ENCODE measurements at regions not wholly inside any gene's neighbourhood (a gene's known extent, or its start where the extent isn't known, plus 50 kb on each side); places are given as distances from the start of the nearest gene placed in this dataset.

DNA sequence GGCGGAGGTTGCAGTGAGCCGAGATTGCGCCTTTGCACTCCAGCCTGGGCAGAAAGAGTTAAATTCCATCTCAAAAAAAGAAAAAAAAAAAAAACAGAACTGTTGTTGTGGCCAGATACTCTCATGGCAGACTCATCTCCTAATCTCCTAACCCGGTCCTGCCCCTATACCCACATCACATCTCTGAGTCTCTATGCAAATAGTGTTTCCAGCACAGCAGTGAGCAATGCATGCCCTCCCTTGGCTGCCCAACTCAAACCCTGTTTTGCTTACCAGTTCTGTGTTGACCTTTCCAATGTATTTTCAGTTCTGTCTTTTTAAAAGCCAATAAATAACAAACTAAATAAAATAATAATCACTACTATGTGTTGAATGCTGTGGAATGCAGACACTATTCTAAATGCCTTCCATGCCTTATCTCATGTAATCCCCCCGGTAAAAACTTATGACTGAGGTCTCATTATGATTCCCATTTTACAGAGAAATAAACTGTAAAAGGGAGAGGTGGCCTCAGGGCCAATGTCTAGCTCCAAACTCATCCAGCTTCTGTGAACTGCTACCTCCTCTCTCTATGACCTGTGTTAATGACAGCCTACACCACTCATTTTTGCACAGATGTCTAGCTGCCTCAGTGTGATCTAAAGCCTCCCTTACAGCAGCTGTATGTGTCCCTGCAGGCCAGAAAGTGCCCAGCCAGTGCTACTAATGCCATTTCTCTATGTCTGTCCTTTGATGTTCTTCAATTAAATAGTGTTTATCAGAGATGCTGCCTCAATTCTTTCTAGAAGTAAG, 289.8 kb downstream of the HS3ST3B1 start:
- H3K27me3 Mint-ChIP-seq: peaks cover 6% of the 10 kb centered on the region
- no peak for DNase-seq (ENCODE audit: extremely low spot score, unreplicated experiment)
- H3K36me3 Mint-ChIP-seq: no peaks in the 10 kb centered on the region
- H3K27ac Mint-ChIP-seq: no peak overlapping the region
- TF ChIP-seq, protein P1, sequence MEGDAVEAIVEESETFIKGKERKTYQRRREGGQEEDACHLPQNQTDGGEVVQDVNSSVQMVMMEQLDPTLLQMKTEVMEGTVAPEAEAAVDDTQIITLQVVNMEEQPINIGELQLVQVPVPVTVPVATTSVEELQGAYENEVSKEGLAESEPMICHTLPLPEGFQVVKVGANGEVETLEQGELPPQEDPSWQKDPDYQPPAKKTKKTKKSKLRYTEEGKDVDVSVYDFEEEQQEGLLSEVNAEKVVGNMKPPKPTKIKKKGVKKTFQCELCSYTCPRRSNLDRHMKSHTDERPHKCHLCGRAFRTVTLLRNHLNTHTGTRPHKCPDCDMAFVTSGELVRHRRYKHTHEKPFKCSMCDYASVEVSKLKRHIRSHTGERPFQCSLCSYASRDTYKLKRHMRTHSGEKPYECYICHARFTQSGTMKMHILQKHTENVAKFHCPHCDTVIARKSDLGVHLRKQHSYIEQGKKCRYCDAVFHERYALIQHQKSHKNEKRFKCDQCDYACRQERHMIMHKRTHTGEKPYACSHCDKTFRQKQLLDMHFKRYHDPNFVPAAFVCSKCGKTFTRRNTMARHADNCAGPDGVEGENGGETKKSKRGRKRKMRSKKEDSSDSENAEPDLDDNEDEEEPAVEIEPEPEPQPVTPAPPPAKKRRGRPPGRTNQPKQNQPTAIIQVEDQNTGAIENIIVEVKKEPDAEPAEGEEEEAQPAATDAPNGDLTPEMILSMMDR (conservative IDR thresholded peaks at IDR 0.05): no peak
- H3K4me3 Mint-ChIP-seq: no peak overlapping the region
- H3K9me3 Mint-ChIP-seq: no peaks in the 10 kb centered on the region
- no peaks in the 10 kb centered on the region for H3K4me1 Mint-ChIP-seq (ENCODE audit: unreplicated experiment)

DNA sequence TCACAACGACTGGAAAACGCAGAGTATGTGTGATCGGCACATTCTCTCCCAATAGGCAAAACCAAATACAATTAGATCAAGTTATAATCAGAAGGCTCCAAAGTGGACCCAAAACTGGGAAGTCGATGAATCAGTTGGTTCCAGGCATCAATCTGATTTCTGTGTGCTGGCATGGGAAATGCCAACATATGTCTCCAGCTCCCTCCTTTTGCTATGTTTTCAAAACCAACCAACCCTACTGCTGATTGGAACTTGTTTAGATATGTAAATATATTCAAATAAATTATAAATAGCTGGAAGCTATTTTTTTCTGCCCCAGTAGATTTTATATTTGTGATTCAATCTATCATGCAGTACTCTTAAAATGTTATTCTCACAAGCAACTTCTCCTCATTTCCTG, 284.2 kb downstream of the HS3ST3B1 start:
- DNase-seq (ENCODE audit: extremely low spot score, unreplicated experiment): no peak
- TF ChIP-seq, protein P1 (conservative IDR thresholded peaks at IDR 0.05): no peak
- Mint-ChIP-seq H3K27ac (no peak overlapping the region), H3K4me3 (no peak overlapping the region), H3K27me3 (no peaks in the 10 kb centered on the region), H3K9me3 (no peaks in the 10 kb centered on the region), H3K36me3 (no peaks in the 10 kb centered on the region), H3K4me1 (ENCODE audit: unreplicated experiment) (peaks cover 2% of the 10 kb centered on the region)

DNA sequence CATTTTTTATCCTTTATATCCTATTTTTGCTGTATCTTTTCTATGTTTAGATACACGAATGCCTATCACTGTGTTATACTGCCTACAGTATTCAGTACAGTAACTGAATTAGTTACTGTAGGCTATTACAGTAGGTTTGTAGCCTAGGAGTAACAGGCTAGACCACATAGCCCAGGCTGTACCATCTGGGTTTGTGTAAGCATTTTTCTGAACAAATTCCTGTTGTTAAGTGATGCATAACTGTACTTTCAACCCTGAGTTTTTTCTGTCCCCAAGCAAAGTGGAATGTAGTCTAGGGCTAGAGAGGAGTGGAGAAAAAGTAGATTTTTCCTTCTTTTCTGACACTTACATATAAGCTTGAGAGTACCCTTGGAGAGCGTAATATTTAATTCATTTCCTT, 282.1 kb downstream of the HS3ST3B1 start:
- H3K27ac Mint-ChIP-seq: no peak overlapping the region
- H3K4me3 Mint-ChIP-seq: no peak overlapping the region
- H3K9me3 Mint-ChIP-seq: peaks cover 4% of the 10 kb centered on the region
- H3K4me1 Mint-ChIP-seq (ENCODE audit: unreplicated experiment): peaks cover 5% of the 10 kb centered on the region
- TF ChIP-seq, protein P1 (conservative IDR thresholded peaks at IDR 0.05): no peak
- no peaks in the 10 kb centered on the region for H3K27me3 Mint-ChIP-seq
- H3K36me3 Mint-ChIP-seq: no peaks in the 10 kb centered on the region
- DNase-seq (ENCODE audit: extremely low spot score, unreplicated experiment): no peak

DNA sequence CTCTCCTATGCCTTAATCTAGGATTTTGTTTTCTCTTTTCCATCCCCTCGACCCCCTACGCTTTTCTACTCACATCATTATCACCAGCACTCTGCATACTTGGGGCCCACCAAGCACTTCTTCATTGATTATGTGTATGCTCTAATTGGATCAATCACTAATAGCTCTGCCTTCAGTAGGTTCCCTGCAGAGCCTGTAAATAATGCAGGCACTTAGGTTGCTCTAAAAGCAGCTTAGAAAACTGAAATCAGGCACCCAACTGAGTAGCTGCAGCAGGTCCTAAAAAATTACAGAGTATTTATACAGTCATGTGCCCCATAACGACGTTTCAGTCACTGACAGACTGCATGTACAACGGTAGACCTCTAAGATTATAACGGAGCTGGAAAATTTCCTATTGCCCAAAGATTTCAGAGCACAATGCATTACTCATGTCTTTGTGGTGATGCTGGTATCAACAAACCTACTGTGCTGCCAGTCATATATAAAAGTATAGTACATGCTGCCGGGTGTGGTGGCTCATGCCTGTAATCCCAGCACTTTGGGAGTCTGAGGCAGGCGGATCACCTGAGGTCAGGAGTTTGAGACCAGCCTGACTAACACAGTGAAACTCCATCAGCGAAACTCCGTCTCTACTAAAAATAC, 280.4 kb downstream of the HS3ST3B1 start:
- Mint-ChIP-seq H3K9me3 (peaks cover 4% of the 10 kb centered on the region), H3K4me3 (no peak overlapping the region), H3K36me3 (no peaks in the 10 kb centered on the region), H3K4me1 (ENCODE audit: unreplicated experiment) (peaks cover 5% of the 10 kb centered on the region), H3K27ac (no peak overlapping the region), H3K27me3 (no peaks in the 10 kb centered on the region)
- TF ChIP-seq, protein P1 (conservative IDR thresholded peaks at IDR 0.05): no peak
- no peak for DNase-seq (ENCODE audit: extremely low spot score, unreplicated experiment)

DNA sequence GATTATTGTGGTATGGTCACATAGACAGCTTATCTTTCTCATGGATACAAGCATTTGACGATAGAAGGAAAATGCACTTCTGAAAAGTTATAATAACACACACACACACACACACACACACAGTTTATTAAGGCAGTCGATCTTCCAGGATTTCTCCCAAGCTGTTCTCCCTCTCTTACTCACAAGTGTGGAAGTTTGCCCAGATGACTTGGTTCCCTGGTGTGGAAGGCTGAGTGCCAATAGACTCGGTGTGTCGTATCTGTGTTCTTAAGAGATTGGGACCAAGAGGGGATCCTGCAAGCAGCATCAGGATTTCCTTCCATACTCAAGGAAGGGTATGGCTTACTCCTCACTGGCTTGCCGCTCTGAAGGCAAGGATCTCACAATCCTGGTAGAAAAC, 279.6 kb downstream of the HS3ST3B1 start:
- peaks cover 11% of the 10 kb centered on the region for H3K4me1 Mint-ChIP-seq (ENCODE audit: unreplicated experiment)
- H3K27ac Mint-ChIP-seq: no peak overlapping the region
- no peak for DNase-seq (ENCODE audit: extremely low spot score, unreplicated experiment)
- H3K4me3 Mint-ChIP-seq: no peak overlapping the region
- H3K27me3 Mint-ChIP-seq: no peaks in the 10 kb centered on the region
- TF ChIP-seq, protein P1 (conservative IDR thresholded peaks at IDR 0.05): no peak
- H3K36me3 Mint-ChIP-seq: no peaks in the 10 kb centered on the region
- H3K9me3 Mint-ChIP-seq: peaks cover 4% of the 10 kb centered on the region

All from type B pancreatic cell (in vitro differentiated cells).